Testis (tissue), 2 donors: ENCODE measurements at regions not wholly inside any gene's neighbourhood (a gene's known extent, or its start where the extent isn't known, plus 50 kb on each side); places are given as distances from the start of the nearest gene placed in this dataset.

Source experiments
- DNase-seq: peaks from one replicate; pipeline ENCODE4 v3.0.0-alpha.2; 2019
- H3K27ac ChIP-seq, 2 donors: fragments of 200-600 bp; sonication (generic); one replicate each; pipeline ENCODE4 v1.5.1; 2019
- H3K27me3 ChIP-seq: fragments of 200-600 bp; sonication (generic); one replicate; pipeline ENCODE4 v1.5.1; 2019
- H3K36me3 ChIP-seq: fragments of 200-600 bp; sonication (generic); one replicate; pipeline ENCODE4 v1.5.1; 2017; ENCODE audit warnings: low read depth; ENCODE audit errors: missing control alignments
- H3K4me1 ChIP-seq: fragments of 200-600 bp; sonication (generic); one replicate; pipeline ENCODE4 v1.5.1; 2019
- H3K4me3 ChIP-seq, 2 donors: fragments of 200-600 bp; sonication (generic); one replicate each; pipeline ENCODE4 v1.5.1; 2017 to 2019
- H3K9me3 ChIP-seq: fragments of 200-600 bp; sonication (generic); one replicate; pipeline ENCODE4 v1.5.1; 2017
- CTCF ChIP-seq, 3 experiments: fragments of 450-650 bp in 2 of 3; fragments of 200-600 bp in 1 of 3; sonication (generic) in 1 of 3; IDR thresholded peaks; one replicate each; pipeline ENCODE4 v1.5.1; 2016 to 2019; ENCODE audit warnings: antibody characterized with exemption in 3 of 3, mild to moderate bottlenecking in 2 of 3, moderate library complexity in 1 of 3
- POLR2A ChIP-seq: fragments of 450-650 bp; IDR thresholded peaks from one replicate; pipeline ENCODE4 v1.6.1; 2017; ENCODE audit warnings: antibody characterized with exemption, mild to moderate bottlenecking, moderate library complexity
- WGBS, 2 donors: methylation state at CpG; one replicate each; pipeline ENCODE4 v1.1.5; 2018; 5-methylcytosine and 5-hydroxymethylcytosine counted together
- intact Hi-C: fragments of 100-400 bp; cut with DNase I; formaldehyde crosslinking; loops from one replicate; pipeline ENCODE4 v1.15.1; 2023; ENCODE audit warnings: low total_unique reads

- no peaks in the 10 kb centered on the region for H3K9me3 ChIP-seq
- WGBS, 2 donors: 89 to 95% methylated on average over 5 of the region's 5 CpGs
Observed at GRCh38 chr15:97386940-97387339, 573.6 kb upstream of the ARRDC4 start.

GRCh38 chr15:97401195-97401594, 559.3 kb upstream of the ARRDC4 start:
- intact Hi-C loops: no loop called here
- no peak for DNase-seq
- Histone ChIP-seq H3K4me1 (no peaks in the 10 kb centered on the region), H3K9me3 (no peaks in the 10 kb centered on the region), H3K27ac (no peak overlapping the region), H3K36me3 (no peaks in the 10 kb centered on the region), H3K27me3 (no peaks in the 10 kb centered on the region), H3K4me3 (no peak overlapping the region)
- TF ChIP-seq CTCF (IDR thresholded peaks at IDR 0.05): no peak
- WGBS, 2 donors: 56 to 62% methylated on average over 4 of the region's 4 CpGs

More at GRCh38 chr15:97386940-97387339, 573.6 kb upstream of the ARRDC4 start:
- no peak for TF ChIP-seq POLR2A
- TF ChIP-seq CTCF (IDR thresholded peaks at IDR 0.05): no peak
- Histone ChIP-seq H3K4me3 (no peak overlapping the region), H3K36me3 (no peaks in the 10 kb centered on the region), H3K27ac (no peak overlapping the region), H3K27me3 (no peaks in the 10 kb centered on the region), H3K4me1 (no peaks in the 10 kb centered on the region)
- no peak for DNase-seq
- intact Hi-C loops: no loop called here

DNA sequence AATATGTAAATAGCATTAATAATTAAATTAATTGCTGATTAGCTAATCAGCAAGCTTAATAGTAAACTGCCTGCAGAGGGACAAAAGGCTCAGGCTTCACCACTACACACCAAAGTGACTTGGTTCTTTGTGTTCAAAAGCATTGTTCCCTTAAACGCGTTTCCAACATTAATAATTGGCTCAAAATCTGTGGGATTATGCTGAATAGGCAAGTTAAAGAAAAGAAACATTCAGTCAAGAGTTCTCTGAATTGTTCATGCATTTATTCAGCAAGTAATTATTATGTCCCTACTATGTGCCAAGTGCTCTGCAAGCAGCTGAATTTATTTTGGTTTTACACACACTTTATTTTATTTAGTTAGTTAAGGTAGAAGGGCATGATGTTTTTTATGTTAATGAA, 558.5 kb upstream of the ARRDC4 start:
- Histone ChIP-seq H3K27ac (no peak overlapping the region), H3K4me3 (no peak overlapping the region), H3K4me1 (no peaks in the 10 kb centered on the region), H3K9me3 (no peaks in the 10 kb centered on the region), H3K27me3 (no peaks in the 10 kb centered on the region), H3K36me3 (no peaks in the 10 kb centered on the region)
- WGBS, 2 donors: 87 to 89% methylated on average over 2 of the region's 2 CpGs
- intact Hi-C loops: no loop called here
- TF ChIP-seq POLR2A (no peak), CTCF (IDR thresholded peaks at IDR 0.05) (no peak)
- DNase-seq: no peak

- H3K27ac ChIP-seq: no peak overlapping the region
- H3K27me3 ChIP-seq: no peaks in the 10 kb centered on the region
- TF ChIP-seq CTCF (IDR thresholded peaks at IDR 0.05) (no peak), POLR2A (no peak)
- no peaks in the 10 kb centered on the region for H3K36me3 ChIP-seq
- DNase-seq: no peak
- WGBS, 2 donors: 73 to 89% methylated on average over 2 of the region's 2 CpGs
- H3K4me1 ChIP-seq: no peaks in the 10 kb centered on the region
- intact Hi-C loops: no loop called here
- no peaks in the 10 kb centered on the region for H3K9me3 ChIP-seq
- no peak overlapping the region for H3K4me3 ChIP-seq
Observed at GRCh38 chr15:97406841-97407240, 553.7 kb upstream of the ARRDC4 start.

GRCh38 chr15:97410897-97411575, 549.5 kb upstream of the ARRDC4 start:
- Histone ChIP-seq H3K9me3 (no peaks in the 10 kb centered on the region), H3K36me3 (no peaks in the 10 kb centered on the region), H3K4me3 (no peak overlapping the region), H3K4me1 (no peaks in the 10 kb centered on the region), H3K27ac (no peak overlapping the region), H3K27me3 (no peaks in the 10 kb centered on the region)
- DNase-seq: no peak
- WGBS, 2 donors: 48 to 55% methylated on average over 5 of the region's 5 CpGs
- no peak for TF ChIP-seq POLR2A
- TF ChIP-seq CTCF (IDR thresholded peaks at IDR 0.05): no peak
- intact Hi-C loops: no loop called here
